ENCODE measurements at regions not wholly inside any gene's neighbourhood (a gene's known extent, or its start where the extent isn't known, plus 50 kb on each side); places are given as distances from the start of the nearest gene placed in this dataset.

GRCh38 chr10:30765022-30765615 lies 135.6 kb upstream of the LYZL2 start:
- Histone ChIP-seq H3K4me3 (replicated peaks in 1 of 3; ENCODE audit: insufficient read depth in 1 of 3, low read depth in 2 of 3, low read length in 3 of 3) (no peak overlapping the region), H3K4me2 (ENCODE audit: low read depth, low read length) (no peak overlapping the region), H4K20me1 (ENCODE audit: insufficient read depth, low read length) (no peaks in the 10 kb centered on the region), H3K36me3 (replicated peaks in 1 of 2; ENCODE audit: control insufficient read depth in 1 of 2, insufficient read depth in 2 of 2, low read length in 2 of 2) (no peaks in the 10 kb centered on the region), H3K27me3 (ENCODE audit: control insufficient read depth in 1 of 2, insufficient read depth in 2 of 2, low read length in 2 of 2) (peaks cover 3 to 34% of the 10 kb centered on the region in 2 experiments; a peak in 4 of 5 replicates), H3K79me2 (ENCODE audit: insufficient read depth, low read length) (no peaks in the 10 kb centered on the region), H2AFZ (ENCODE audit: low read length) (no peak overlapping the region), H3K9me3 (ENCODE audit: low read length) (peaks cover 8% of the 10 kb centered on the region; the same call in 1 of the 2 replicates), H3K4me1 (ENCODE audit: insufficient read depth, low read length) (no peaks in the 10 kb centered on the region), H3K27ac (ENCODE audit: extremely low read length, insufficient read depth, low read length) (no peak overlapping the region), H3K9ac (ENCODE audit: insufficient read depth, low read depth, low read length) (no peak overlapping the region)
- WGBS (ENCODE audit: low lambda C conversion rate), result 10% methylated on average over 11 of the region's 11 CpGs
- FAIRE-seq, result no peak
- TF ChIP-seq, protein P1, sequence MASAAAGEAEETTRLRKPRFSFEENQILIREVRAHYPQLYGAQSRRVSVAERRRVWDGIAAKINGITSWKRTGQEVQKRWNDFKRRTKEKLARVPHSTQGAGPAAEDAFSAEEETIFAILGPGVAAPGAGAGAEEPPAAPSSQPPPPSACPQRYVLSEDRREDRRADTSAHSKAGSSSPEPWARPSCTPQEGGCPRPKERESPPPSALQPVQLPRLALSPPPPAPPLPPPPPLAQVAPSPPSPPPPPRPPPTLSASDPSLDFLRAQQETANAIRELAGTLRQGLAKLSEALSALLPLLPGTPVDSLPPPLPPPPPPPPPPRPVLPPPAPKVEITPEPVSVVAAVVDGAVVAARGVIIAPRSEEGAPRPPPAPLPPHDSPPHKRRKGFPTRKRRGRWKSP (CRISPR knock-in tag; IDR thresholded peaks at IDR 0.05), result no peak
- TF ChIP-seq HDAC6 (IDR thresholded peaks at IDR 0.05; ENCODE audit: low read depth, low read length) (no peak), ZKSCAN1 (IDR thresholded peaks at IDR 0.05; ENCODE audit: low read length) (no peak), SRSF4 (IDR thresholded peaks at IDR 0.05; ENCODE audit: low read depth, low read length, poor library complexity, severe bottlenecking) (no peak), ZNF382 (CRISPR knock-in tag; IDR thresholded peaks at IDR 0.05; ENCODE audit: borderline replicate concordance) (no peak), ATF5 (CRISPR knock-in tag; IDR thresholded peaks at IDR 0.05; ENCODE audit: low read depth) (no peak), NFIB (CRISPR knock-in tag; IDR thresholded peaks at IDR 0.05; ENCODE audit: borderline replicate concordance) (no peak)
- TF ChIP-seq, protein P2, sequence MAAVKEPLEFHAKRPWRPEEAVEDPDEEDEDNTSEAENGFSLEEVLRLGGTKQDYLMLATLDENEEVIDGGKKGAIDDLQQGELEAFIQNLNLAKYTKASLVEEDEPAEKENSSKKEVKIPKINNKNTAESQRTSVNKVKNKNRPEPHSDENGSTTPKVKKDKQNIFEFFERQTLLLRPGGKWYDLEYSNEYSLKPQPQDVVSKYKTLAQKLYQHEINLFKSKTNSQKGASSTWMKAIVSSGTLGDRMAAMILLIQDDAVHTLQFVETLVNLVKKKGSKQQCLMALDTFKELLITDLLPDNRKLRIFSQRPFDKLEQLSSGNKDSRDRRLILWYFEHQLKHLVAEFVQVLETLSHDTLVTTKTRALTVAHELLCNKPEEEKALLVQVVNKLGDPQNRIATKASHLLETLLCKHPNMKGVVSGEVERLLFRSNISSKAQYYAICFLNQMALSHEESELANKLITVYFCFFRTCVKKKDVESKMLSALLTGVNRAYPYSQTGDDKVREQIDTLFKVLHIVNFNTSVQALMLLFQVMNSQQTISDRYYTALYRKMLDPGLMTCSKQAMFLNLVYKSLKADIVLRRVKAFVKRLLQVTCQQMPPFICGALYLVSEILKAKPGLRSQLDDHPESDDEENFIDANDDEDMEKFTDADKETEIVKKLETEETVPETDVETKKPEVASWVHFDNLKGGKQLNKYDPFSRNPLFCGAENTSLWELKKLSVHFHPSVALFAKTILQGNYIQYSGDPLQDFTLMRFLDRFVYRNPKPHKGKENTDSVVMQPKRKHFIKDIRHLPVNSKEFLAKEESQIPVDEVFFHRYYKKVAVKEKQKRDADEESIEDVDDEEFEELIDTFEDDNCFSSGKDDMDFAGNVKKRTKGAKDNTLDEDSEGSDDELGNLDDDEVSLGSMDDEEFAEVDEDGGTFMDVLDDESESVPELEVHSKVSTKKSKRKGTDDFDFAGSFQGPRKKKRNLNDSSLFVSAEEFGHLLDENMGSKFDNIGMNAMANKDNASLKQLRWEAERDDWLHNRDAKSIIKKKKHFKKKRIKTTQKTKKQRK (IDR thresholded peaks at IDR 0.05; ENCODE audit: low read length), result no peak
- TF ChIP-seq, protein P3, sequence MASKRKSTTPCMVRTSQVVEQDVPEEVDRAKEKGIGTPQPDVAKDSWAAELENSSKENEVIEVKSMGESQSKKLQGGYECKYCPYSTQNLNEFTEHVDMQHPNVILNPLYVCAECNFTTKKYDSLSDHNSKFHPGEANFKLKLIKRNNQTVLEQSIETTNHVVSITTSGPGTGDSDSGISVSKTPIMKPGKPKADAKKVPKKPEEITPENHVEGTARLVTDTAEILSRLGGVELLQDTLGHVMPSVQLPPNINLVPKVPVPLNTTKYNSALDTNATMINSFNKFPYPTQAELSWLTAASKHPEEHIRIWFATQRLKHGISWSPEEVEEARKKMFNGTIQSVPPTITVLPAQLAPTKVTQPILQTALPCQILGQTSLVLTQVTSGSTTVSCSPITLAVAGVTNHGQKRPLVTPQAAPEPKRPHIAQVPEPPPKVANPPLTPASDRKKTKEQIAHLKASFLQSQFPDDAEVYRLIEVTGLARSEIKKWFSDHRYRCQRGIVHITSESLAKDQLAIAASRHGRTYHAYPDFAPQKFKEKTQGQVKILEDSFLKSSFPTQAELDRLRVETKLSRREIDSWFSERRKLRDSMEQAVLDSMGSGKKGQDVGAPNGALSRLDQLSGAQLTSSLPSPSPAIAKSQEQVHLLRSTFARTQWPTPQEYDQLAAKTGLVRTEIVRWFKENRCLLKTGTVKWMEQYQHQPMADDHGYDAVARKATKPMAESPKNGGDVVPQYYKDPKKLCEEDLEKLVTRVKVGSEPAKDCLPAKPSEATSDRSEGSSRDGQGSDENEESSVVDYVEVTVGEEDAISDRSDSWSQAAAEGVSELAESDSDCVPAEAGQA (IDR thresholded peaks at IDR 0.05; ENCODE audit: low read depth), result no peak
- TF ChIP-seq, protein P3 (CRISPR knock-in tag; IDR thresholded peaks at IDR 0.05; ENCODE audit: borderline replicate concordance), result no peak
- in situ Hi-C loops (cut with HindIII; ENCODE audit: extremely low pct_ligation_motif_present, low pct_unique_long_range_greater_than_20kb), result no loop called here
- no TSS peak for BruUV-seq (replicated peaks)
- no peak for ATAC-seq
- ChIA-PET POLR2A (no interaction called here), CTCF (ENCODE audit: low intra/inter-chr PET ratio, low total read pairs) (no interaction called here)
- no peak for DNase-seq (ENCODE audit: low spot score)
- intact Hi-C loops (cut with micrococcal nuclease; ENCODE audit: unreplicated experiment), result no loop called here

Data from HepG2 (cell line).